ENCODE measurements at regions not wholly inside any gene's neighbourhood (a gene's known extent, or its start where the extent isn't known, plus 50 kb on each side); places are given as distances from the start of the nearest gene placed in this dataset.

GRCh38 chr6:156434795-156435190, 342.4 kb upstream of the ARID1B start:
- TF ChIP-seq CTCF (conservative IDR thresholded peaks at IDR 0.05) = no peak
- Mint-ChIP-seq H3K27ac (ENCODE audit: unreplicated experiment) (no peak overlapping the region), H3K4me1 (no peaks in the 10 kb centered on the region), H3K36me3 (ENCODE audit: low read depth) (no peaks in the 10 kb centered on the region), H3K9me3 (peaks cover 8% of the 10 kb centered on the region), H3K27me3 (ENCODE audit: low read depth) (no peaks in the 10 kb centered on the region), H3K4me3 (no peak overlapping the region)
- DNase-seq (ENCODE audit: low read depth, low spot score) = no peak

DNA sequence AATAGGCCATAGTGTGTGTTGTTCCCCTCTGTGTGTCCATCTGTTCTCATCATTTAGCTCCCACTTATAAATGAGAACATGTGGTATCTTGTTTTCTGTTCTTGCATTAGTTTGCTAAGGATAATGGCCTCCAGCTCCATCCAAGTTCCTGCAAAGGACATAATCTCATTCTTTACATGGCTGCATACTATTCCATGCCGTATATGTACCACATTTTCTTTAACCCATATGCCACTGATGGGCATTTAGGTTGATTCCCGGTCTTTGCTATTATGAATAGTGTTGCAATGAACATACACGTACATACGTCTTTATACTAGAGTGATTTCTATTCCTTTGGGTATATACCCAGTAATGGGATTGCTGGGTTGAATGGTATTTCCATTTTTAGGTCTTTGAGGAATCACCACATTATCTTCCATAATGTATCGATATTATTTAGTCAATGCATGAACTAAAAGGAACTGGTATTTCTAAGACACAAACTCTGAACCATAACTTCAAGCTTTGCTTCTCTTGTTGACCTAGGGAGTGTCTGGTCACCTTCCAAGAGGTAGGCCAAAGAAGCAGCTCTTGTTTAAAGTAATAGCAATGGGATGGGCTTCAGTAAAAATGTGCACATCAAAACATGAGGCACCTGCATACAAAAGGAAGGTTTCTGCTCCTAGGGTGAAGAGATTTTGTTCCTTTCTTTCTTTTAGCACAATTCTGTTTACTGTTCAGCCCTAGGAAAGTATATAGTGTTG, 343.0 kb upstream of the ARID1B start:
- H3K36me3 Mint-ChIP-seq (ENCODE audit: low read depth) = no peaks in the 10 kb centered on the region
- H3K27me3 Mint-ChIP-seq (ENCODE audit: low read depth) = no peaks in the 10 kb centered on the region
- H3K9me3 Mint-ChIP-seq = peaks cover 8% of the 10 kb centered on the region
- no peak for TF ChIP-seq CTCF (conservative IDR thresholded peaks at IDR 0.05)
- no peak overlapping the region for H3K27ac Mint-ChIP-seq (ENCODE audit: unreplicated experiment)
- no peaks in the 10 kb centered on the region for H3K4me1 Mint-ChIP-seq
- DNase-seq (ENCODE audit: low read depth, low spot score) = no peak
- no peak overlapping the region for H3K4me3 Mint-ChIP-seq

GRCh38 chr6:156432543-156432942, 344.6 kb upstream of the ARID1B start:
- no peaks in the 10 kb centered on the region for H3K4me1 Mint-ChIP-seq
- peaks cover 8% of the 10 kb centered on the region for H3K9me3 Mint-ChIP-seq
- H3K27ac Mint-ChIP-seq (ENCODE audit: unreplicated experiment) = no peak overlapping the region
- no peaks in the 10 kb centered on the region for H3K36me3 Mint-ChIP-seq (ENCODE audit: low read depth)
- DNase-seq (ENCODE audit: low read depth, low spot score) = no peak
- no peaks in the 10 kb centered on the region for H3K27me3 Mint-ChIP-seq (ENCODE audit: low read depth)
- no peak overlapping the region for H3K4me3 Mint-ChIP-seq
- TF ChIP-seq CTCF (conservative IDR thresholded peaks at IDR 0.05) = no peak

DNA sequence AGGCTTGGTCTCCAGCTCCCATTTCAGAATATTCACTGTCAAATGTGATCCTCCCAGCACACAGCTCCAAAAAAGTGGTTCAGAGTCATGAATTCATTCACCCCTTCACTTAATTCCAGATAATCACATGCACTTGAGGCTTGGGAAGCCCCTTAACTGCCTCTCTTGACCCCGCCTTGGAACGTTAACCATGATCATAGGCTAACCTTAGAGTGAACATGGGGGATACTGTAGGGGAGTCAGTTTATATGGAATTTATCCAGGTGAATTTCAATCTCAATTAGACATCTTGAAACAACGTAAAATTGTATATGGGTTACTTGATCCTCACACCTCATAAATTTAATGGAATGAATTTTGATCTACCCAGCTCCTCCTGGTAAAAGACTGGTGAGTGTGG, 346.8 kb upstream of the ARID1B start:
- Mint-ChIP-seq H3K36me3 (ENCODE audit: low read depth) (no peaks in the 10 kb centered on the region), H3K4me3 (no peak overlapping the region)
- TF ChIP-seq CTCF (conservative IDR thresholded peaks at IDR 0.05) = no peak

DNA sequence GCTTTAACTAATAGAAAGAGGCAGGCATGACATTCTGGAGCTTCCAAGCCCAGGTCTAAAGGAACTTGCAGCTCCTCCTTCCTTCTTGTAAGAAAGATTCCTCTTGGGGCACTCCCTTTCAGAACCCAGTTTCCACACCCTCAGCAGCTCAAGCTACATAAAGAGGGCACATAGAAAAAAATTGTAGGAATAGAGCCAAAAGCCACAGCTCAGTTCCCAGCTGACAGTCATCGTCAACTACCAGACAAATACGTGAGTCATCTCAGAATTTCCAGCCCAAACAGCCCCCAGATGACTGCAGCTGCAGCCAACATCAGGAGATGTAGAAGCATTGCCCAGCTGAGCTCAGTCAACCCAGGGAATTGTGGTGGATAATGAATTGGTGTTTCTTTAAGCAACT, 349.8 kb upstream of the ARID1B start:
- Mint-ChIP-seq H3K4me1 (no peaks in the 10 kb centered on the region), H3K27me3 (ENCODE audit: low read depth) (no peaks in the 10 kb centered on the region), H3K4me3 (no peak overlapping the region), H3K27ac (ENCODE audit: unreplicated experiment) (no peak overlapping the region), H3K9me3 (peaks cover 9% of the 10 kb centered on the region), H3K36me3 (ENCODE audit: low read depth) (peaks cover 4% of the 10 kb centered on the region)
- DNase-seq (ENCODE audit: low read depth, low spot score) = no peak
- TF ChIP-seq CTCF (conservative IDR thresholded peaks at IDR 0.05) = no peak

More for the DNA sequence above, 346.8 kb upstream of the ARID1B start:
- H3K27ac Mint-ChIP-seq (ENCODE audit: unreplicated experiment) = no peak overlapping the region
- H3K4me1 Mint-ChIP-seq = no peaks in the 10 kb centered on the region
- no peaks in the 10 kb centered on the region for H3K27me3 Mint-ChIP-seq (ENCODE audit: low read depth)
- no peak for DNase-seq (ENCODE audit: low read depth, low spot score)
- peaks cover 8% of the 10 kb centered on the region for H3K9me3 Mint-ChIP-seq
